ENCODE measurements at regions not wholly inside any gene's neighbourhood (a gene's known extent, or its start where the extent isn't known, plus 50 kb on each side); places are given as distances from the start of the nearest gene placed in this dataset.
"Not testable (repeated sequence)": the region's sequence is repeated elsewhere in the genome, so short reads cannot be mapped to it uniquely, and the experiment has no call there.

DNA sequence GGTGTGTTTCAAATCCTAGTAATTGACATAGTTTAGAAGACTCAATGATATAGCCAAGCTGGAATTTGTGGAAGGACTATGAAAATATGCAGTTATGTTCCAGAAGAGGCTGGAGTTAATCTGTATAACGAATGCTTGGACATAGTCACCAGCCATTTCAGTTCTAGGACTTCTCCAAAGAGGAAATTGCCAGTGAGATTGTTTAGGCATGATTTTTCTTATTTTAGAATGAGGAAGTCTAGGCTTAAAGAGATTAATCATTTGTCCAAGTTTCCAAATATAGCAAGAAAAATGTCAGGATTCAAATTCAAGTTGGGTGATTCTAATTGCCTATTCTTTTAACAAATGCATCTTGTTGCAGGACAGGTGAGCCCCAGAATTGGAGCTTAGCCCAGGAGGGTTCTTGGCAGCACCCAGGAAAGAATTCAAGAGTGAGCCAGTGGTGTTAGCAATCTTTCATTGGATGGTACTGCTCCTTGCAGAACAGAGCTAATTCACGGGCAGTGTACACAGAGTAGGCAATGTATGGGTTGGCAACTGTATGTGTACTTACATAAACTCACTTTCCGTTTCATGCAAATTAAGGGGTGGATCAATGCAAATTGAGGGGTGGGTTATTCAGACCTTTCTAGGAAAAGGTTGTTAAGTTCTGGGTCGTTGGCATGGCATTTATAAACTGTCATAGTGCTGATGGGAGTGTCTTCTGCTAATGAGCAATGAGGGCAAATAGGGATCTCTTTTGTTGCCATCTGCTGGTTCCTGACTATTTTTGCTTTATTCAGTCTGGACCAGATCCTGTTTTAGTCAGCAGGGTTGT is 763.1 kb upstream of the SLITRK1 start:
- peak in 1 of 2 donors; percentile 15 for ATAC-seq
- no peak for DNase-seq
- intact Hi-C loops (cut with DNase I) = no loop called here

DNA sequence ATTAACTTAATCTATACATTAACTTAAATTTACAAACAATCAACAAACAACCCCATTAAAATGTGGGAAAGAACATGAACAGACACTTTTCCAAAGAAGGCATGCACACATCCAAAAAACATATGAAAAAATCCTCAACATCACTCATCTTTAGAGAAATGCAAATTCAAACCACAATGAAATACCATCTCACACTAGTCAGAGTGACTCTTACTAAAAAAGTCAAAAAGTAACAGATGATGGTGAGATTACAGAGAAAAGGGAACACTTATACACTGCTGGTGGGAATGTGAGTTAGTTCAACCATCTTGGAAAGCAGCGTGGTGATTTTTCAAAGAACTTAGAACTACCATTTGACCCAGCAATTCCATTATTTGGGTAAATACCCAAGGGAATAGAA is 759.2 kb upstream of the SLITRK1 start:
- intact Hi-C loops (cut with DNase I) = no loop called here
- no peak for DNase-seq
- ATAC-seq = no peak

GRCh38 chr13:84640691-84641090 is 758.4 kb upstream of the SLITRK1 start:
- intact Hi-C loops (cut with DNase I) = no loop called here
- ATAC-seq = no peak
- DNase-seq = no peak

DNA sequence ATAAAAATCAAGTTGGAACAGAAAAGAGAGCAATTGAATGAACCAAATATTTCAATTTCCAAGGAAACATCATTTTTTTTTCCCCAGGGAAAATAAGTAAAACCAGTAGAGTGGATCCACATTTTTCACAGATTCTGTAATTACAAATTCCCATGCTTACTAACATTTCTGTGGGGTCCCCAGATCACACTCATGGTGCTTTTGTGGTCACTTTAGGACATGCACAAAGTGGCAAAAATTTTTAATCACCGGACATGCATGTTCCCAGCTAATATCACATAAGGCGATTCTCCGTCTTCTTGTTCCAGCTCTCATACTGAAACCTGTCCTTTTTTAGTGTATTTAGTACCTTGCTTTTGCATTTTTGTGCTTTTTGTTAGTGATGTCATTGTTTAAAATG is 748.2 kb upstream of the SLITRK1 start:
- DNase-seq (no peak), ATAC-seq (no peak)
- intact Hi-C loops (cut with DNase I) = no loop called here

DNA sequence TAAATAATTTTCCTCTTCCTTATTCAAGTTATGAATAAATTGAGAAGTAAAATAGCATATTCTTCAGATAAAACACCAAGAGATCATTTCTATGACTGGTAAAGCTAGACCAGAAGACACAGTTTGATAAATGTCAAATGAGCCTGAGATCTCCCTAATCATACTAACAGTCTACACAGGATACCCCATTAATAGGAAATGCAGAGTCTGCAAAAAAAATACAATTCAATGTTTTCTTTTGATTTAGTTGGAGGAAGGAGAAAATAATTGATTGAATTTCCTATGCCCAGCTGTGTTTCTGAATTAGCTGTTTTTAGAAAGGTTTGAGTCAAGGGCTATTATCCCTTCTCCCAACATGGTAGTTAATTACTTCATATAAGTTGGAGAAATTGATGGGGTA is 734.6 kb upstream of the SLITRK1 start:
- DNase-seq = no peak
- ATAC-seq = no peak
- intact Hi-C loops (cut with DNase I) = no loop called here

- intact Hi-C loops (cut with DNase I) = no loop called here
- ATAC-seq (no peak), DNase-seq (no peak)
Observed at GRCh38 chr13:84609716-84610115, 727.4 kb upstream of the SLITRK1 start.

- ATAC-seq = peak in 1 of 2 donors; percentile 86
- peak; percentile 38 for DNase-seq
- intact Hi-C loops (cut with DNase I) = no loop called here
Observed at GRCh38 chr13:84607261-84608013, 725.2 kb upstream of the SLITRK1 start.

DNA sequence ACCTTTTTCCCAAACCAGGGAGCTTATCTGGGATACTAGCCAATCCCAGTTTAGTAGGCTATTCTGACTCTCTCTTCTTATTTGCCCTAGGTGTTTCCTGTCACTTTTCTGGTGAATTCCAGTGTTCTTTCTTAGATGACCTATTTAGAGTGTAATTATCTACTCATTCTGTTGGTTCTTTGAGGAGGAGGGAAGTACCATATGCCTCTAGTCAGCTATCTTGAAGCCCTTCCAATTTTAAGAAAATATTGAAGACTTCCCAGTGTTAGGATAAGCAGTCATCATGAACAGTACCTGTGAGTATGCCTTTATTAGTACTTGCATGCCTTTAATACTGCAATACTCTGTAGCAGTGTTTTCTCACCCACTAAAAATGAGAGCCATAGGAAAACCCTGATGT is 724.3 kb upstream of the SLITRK1 start:
- DNase-seq (no peak), ATAC-seq (peak in 1 of 2 donors; percentile 44)
- intact Hi-C loops (cut with DNase I) = no loop called here

DNA sequence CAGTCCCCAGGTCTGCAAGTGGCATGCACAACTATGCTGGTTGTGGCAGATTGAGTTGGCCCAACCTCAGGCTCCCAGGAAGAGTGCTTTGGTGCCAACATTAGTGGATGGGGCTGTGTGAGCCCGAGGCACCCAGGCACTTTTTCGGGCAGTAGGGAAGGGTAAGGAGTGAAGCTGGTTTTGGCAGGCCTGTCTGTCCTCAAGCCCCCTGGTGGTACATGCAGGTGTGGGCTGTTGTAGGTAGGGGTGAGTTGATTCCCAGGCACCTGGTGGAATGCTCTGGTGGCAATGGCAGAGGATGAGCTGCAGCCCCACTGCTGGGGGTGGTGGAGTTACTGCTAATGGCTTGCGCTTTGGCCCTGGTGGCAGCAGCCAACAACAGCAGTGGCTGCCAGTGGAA is 723.7 kb upstream of the SLITRK1 start:
- DNase-seq (no peak), ATAC-seq (no peak)
- intact Hi-C loops (cut with DNase I) = no loop called here

GRCh38 chr13:84591444-84591843 is 709.2 kb upstream of the SLITRK1 start:
- intact Hi-C loops (cut with DNase I) = no loop called here
- no peak for ATAC-seq
- DNase-seq = no peak

- ATAC-seq = no peak
- intact Hi-C loops (cut with DNase I) = no loop called here
Observed at GRCh38 chr13:84590663-84591062, 708.4 kb upstream of the SLITRK1 start.

GRCh38 chr13:84588023-84588422 is 705.7 kb upstream of the SLITRK1 start:
- DNase-seq (no peak), ATAC-seq (no peak)
- intact Hi-C loops (cut with DNase I) = no loop called here

More at GRCh38 chr13:84590663-84591062, 708.4 kb upstream of the SLITRK1 start:
- DNase-seq = no peak

DNA sequence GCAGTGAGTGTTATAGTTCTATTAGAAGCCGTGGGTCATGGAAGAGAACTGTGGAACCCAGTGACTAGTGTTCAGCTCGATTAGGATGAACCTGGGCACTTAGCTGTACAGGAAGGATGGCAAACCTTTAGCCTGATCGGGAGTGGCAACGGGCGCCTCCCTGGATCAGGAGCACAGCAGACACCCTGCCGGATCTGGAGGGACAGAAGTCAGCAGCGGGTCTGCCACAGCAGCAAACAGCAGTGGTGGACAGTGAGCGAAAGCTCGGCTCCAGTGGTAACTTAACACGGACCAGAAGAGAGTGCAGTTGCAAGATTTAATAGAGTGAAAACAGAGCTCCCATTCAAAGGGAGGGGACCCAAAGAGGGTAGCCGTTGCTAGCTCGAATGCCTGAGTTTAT is 697.6 kb upstream of the SLITRK1 start:
- intact Hi-C loops (cut with DNase I); ATAC-seq; DNase-seq: not testable (repeated sequence)

DNA sequence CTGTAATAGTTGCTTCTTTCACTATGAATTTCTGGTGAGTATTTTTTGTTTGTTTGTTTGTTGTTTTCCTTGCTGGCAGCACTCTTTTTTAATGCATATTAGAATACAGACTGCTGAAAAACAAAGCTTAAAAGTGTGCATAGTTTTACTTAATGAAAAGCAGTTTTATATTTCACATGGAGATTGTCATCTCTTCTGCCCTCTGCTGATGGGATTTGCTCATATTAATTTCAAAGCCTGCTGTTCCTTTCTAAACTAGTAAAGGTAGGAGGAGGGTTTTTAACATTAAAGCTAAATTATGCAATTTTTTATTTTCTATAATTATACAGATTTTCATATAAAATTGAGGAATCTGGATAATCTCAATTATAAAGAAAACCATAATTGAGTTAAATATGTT is 692.6 kb upstream of the SLITRK1 start:
- ATAC-seq (no peak), DNase-seq (no peak)
- intact Hi-C loops (cut with DNase I) = no loop called here

- DNase-seq = no peak
- intact Hi-C loops (cut with DNase I) = no loop called here
- ATAC-seq = no peak
Observed at GRCh38 chr13:84571264-84571663, 689.0 kb upstream of the SLITRK1 start.

DNA sequence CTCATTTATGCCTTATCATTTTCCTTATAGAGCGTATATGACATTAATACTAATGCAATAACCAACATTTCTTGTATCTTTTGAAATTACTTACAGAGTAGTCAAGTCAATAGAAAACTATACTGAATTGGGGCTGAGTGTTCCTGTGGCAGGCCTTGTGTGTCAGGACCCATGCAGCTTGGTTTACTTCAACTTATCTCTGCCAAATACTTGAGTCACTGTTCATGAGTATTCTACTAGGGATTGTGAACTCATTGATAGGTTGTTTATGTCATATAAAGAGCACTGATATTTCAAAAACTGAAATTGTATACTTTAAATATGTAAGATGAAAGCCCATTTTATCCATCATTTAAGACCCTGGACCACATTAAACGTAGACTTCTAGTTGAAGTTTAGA is 688.6 kb upstream of the SLITRK1 start:
- no peak for DNase-seq
- intact Hi-C loops (cut with DNase I) = no loop called here
- no peak for ATAC-seq

- no peak for ATAC-seq
- DNase-seq = no peak
- intact Hi-C loops (cut with DNase I) = no loop called here
Observed at GRCh38 chr13:84569366-84569765, 687.1 kb upstream of the SLITRK1 start.

GRCh38 chr13:84567848-84568247 is 685.6 kb upstream of the SLITRK1 start:
- no peak for DNase-seq

GRCh38 chr13:84566780-84567179 is 684.5 kb upstream of the SLITRK1 start:
- ATAC-seq = no peak
- intact Hi-C loops (cut with DNase I) = no loop called here

More at GRCh38 chr13:84567848-84568247, 685.6 kb upstream of the SLITRK1 start:
- intact Hi-C loops (cut with DNase I) = no loop called here
- ATAC-seq = no peak

GRCh38 chr13:84563611-84564010 is 681.3 kb upstream of the SLITRK1 start:
- intact Hi-C loops (cut with DNase I) = no loop called here
- ATAC-seq = no peak
- no peak for DNase-seq

More at GRCh38 chr13:84566780-84567179, 684.5 kb upstream of the SLITRK1 start:
- no peak for DNase-seq

- DNase-seq (no peak), ATAC-seq (no peak)
- intact Hi-C loops (cut with DNase I) = no loop called here
Observed at GRCh38 chr13:84553227-84553626, 671.0 kb upstream of the SLITRK1 start.
